Panc1 (cell line): ENCODE measurements at regions not wholly inside any gene's neighbourhood (a gene's known extent, or its start where the extent isn't known, plus 50 kb on each side); places are given as distances from the start of the nearest gene placed in this dataset.
"Not testable (repeated sequence)": the region's sequence is repeated elsewhere in the genome, so short reads cannot be mapped to it uniquely, and the experiment has no call there.

Experiments
- ATAC-seq: fragments of 200-7000 bp; cut with Tn5 transposase; 2 replicates; pipeline ENCODE4 v1.9.1; 2020; ENCODE audit warnings: mild to moderate bottlenecking, moderate library complexity
- BruUV-seq: library from RNA; stranded (reverse); fragments of 400-500 nt; replicated peaks from 2 replicates; lab custom pipeline; 2021; lab: Mats Ljungman, UMichigan
- CTCF ChIA-PET: fragments of 300-600 bp; sonication (Branson Sonifier 250); formaldehyde crosslinking; loops from one replicate; lab custom pipeline; 2022; ENCODE audit warnings: antibody characterized with exemption; lab: Charles Lee
- POLR2A ChIA-PET: fragments of 300-600 bp; sonication (Branson Sonifier 250); formaldehyde crosslinking; loops from one replicate; lab custom pipeline; 2022; ENCODE audit warnings: antibody characterized with exemption; lab: Charles Lee
- DNase-seq: peaks from one replicate; pipeline ENCODE4 v3.0.0-alpha.2; 2010; ENCODE audit warnings: low read depth, low spot score
- H3K27ac ChIP-seq: 2 replicates; pipeline ENCODE4 v1.5.1; 2011; ENCODE audit warnings: mild to moderate bottlenecking, low read length, inconsistent platforms
- H3K27me3 ChIP-seq: fragments of 200-500 bp; sonication (Bioruptor generic); 2 replicates; pipeline ENCODE4 v1.6.0; 2014; ENCODE audit warnings: low read length, inconsistent platforms; ENCODE audit not compliant: control insufficient read depth, insufficient read depth
- H3K36me3 ChIP-seq: fragments of 200-500 bp; sonication (Bioruptor generic); 2 replicates; pipeline ENCODE4 v1.5.1; 2014; ENCODE audit warnings: inconsistent platforms, mild to moderate bottlenecking, low read length, moderate library complexity; ENCODE audit not compliant: control insufficient read depth, insufficient read depth
- H3K4me1 ChIP-seq: 2 replicates; pipeline ENCODE4 v1.5.1; 2011; ENCODE audit warnings: inconsistent platforms, mild to moderate bottlenecking, low read length, moderate library complexity; ENCODE audit not compliant: control insufficient read depth, insufficient read depth
- H3K4me3 ChIP-seq, 2 experiments: 2 replicates each; pipeline ENCODE4 v1.5.1; 2011 to 2012; ENCODE audit warnings: low read depth in 2 of 2, low read length in 2 of 2, mild to moderate bottlenecking in 2 of 2, inconsistent platforms in 1 of 2, moderate library complexity in 1 of 2
- H3K9me3 ChIP-seq: fragments of 200-500 bp; sonication (Bioruptor generic); 2 replicates; pipeline ENCODE4 v1.5.1; 2014; ENCODE audit warnings: low read depth, mild to moderate bottlenecking, inconsistent platforms, low read length, moderate library complexity; ENCODE audit not compliant: control insufficient read depth, insufficient read depth
- CTCF ChIP-seq: fragments of 450-650 bp; IDR thresholded peaks from 2 replicates; pipeline ENCODE4 v1.5.1; 2017; ENCODE audit warnings: mild to moderate bottlenecking
- POLR2AphosphoS5 ChIP-seq: IDR thresholded peaks from 2 replicates; pipeline ENCODE4 v1.6.1; 2012; ENCODE audit warnings: mild to moderate bottlenecking, low read depth, low read length, moderate library complexity
- REST ChIP-seq, 2 experiments: IDR thresholded peaks; 2 replicates each; pipeline ENCODE4 v1.6.1; 2011 to 2012; ENCODE audit warnings: low read depth in 2 of 2, control low read depth in 1 of 2, low read length in 1 of 2, mild to moderate bottlenecking in 1 of 2, moderate library complexity in 1 of 2; ENCODE audit not compliant: insufficient read depth in 1 of 2
- SIN3A ChIP-seq: IDR thresholded peaks from 2 replicates; pipeline ENCODE4 v1.6.1; 2012; ENCODE audit warnings: low read depth, mild to moderate bottlenecking, low read length, moderate library complexity, borderline replicate concordance; ENCODE audit not compliant: insufficient read depth
- TCF7L2 ChIP-seq: IDR thresholded peaks from 2 replicates; pipeline ENCODE4 v1.6.1; 2011; ENCODE audit warnings: mild to moderate bottlenecking, low read depth, low read length, inconsistent platforms
- in situ Hi-C: cut with HindIII; loops from 2 replicates; pipeline ENCODE4 v1.10.0; 2016; ENCODE audit warnings: low sequenced_read_pairs, low pct_unique_long_range_greater_than_20kb
- intact Hi-C: fragments of 100-400 bp; cut with micrococcal nuclease; formaldehyde crosslinking; loops from one replicate; pipeline ENCODE4 v1.10.0; 2022; ENCODE audit not compliant: unreplicated experiment

GRCh38 chr14:45558183-45558582 lies 305.2 kb upstream of the MIS18BP1 start:
- Histone ChIP-seq H3K9me3 (no peaks in the 10 kb centered on the region), H3K27me3 (no peaks in the 10 kb centered on the region), H3K36me3 (no peaks in the 10 kb centered on the region), H3K4me3 (no peak overlapping the region), H3K27ac (no peak overlapping the region), H3K4me1 (no peaks in the 10 kb centered on the region)
- CTCF ChIA-PET: no interaction called here
- TF ChIP-seq SIN3A (no peak), CTCF (no peak), POLR2AphosphoS5 (no peak), REST (IDR thresholded peaks at IDR 0.05; ENCODE audit: insufficient read depth in 1 of 2, low read depth in 2 of 2, low read length in 1 of 2) (no peak)
- no peak for ATAC-seq
- in situ Hi-C loops (no loop called here), intact Hi-C loops (no loop called here)
- no peak for DNase-seq
- BruUV-seq: no TSS peak
- POLR2A ChIA-PET: no interaction called here

GRCh38 chr14:45553981-45554380 lies 301.0 kb upstream of the MIS18BP1 start:
- ATAC-seq (no peak), DNase-seq (no peak)
- in situ Hi-C loops: no loop called here
- CTCF ChIA-PET: no interaction called here
- Histone ChIP-seq H3K27me3 (no peaks in the 10 kb centered on the region), H3K27ac (no peak overlapping the region), H3K9me3 (no peaks in the 10 kb centered on the region), H3K36me3 (no peaks in the 10 kb centered on the region), H3K4me1 (no peaks in the 10 kb centered on the region), H3K4me3 (no peak overlapping the region)
- TF ChIP-seq CTCF: no peak
- TF ChIP-seq TCF7L2: no peak
- POLR2A ChIA-PET: no interaction called here
- no TSS peak for BruUV-seq
- intact Hi-C loops: no loop called here

GRCh38 chr14:45551240-45551820 lies 298.3 kb upstream of the MIS18BP1 start:
- H3K9me3 ChIP-seq, DNase-seq, H3K27me3 ChIP-seq, POLR2A ChIA-PET, H3K27ac ChIP-seq, CTCF ChIA-PET, H3K4me1 ChIP-seq, in situ Hi-C loops, intact Hi-C loops, H3K36me3 ChIP-seq, ATAC-seq, BruUV-seq: not testable (repeated sequence)
- H3K4me3 ChIP-seq: peak overlapping the region; percentile 8 to 20; a peak in 2 of 4 replicates
